ENCODE measurements at regions not wholly inside any gene's neighbourhood (a gene's known extent, or its start where the extent isn't known, plus 50 kb on each side); places are given as distances from the start of the nearest gene placed in this dataset.

GRCh38 chr1:5475572-5475971 is 516.7 kb downstream of the NPHP4 start:
- TF ChIP-seq CTCF (IDR thresholded peaks at IDR 0.05) (no peak), POLR2A (IDR thresholded peaks at IDR 0.05) (no peak)

Measured in heart left ventricle (tissue), 13 donors.